Choroid plexus epithelial cell (primary cell): ENCODE measurements at regions not wholly inside any gene's neighbourhood (a gene's known extent, or its start where the extent isn't known, plus 50 kb on each side); places are given as distances from the start of the nearest gene placed in this dataset.
A peak's percentile ranks its signal among the peaks of the same experiment; 100 is the strongest.

ENCODE experiments used
- DNase-seq: peaks from one replicate; pipeline ENCODE4 v3.0.0-alpha.2; 2010; ENCODE audit warnings: low read depth
- H3K4me3 ChIP-seq: 2 replicates; pipeline ENCODE4 v1.5.1; 2011; ENCODE audit warnings: low read depth, mild to moderate bottlenecking, control low read depth, low read length, moderate library complexity
- CTCF ChIP-seq: conservative IDR thresholded peaks from 2 replicates; pipeline ENCODE4 v1.5.1; 2011; ENCODE audit warnings: low read depth, mild to moderate bottlenecking, control low read depth, inconsistent platforms, low read length, moderate library complexity

GRCh38 chr12:108053512-108053911 lies 75.6 kb upstream of the WSCD2 start:
- no peak overlapping the region for H3K4me3 ChIP-seq
- no peak for TF ChIP-seq CTCF
- no peak for DNase-seq

GRCh38 chr12:108054496-108054895 lies 74.6 kb upstream of the WSCD2 start:
- H3K4me3 ChIP-seq: no peak overlapping the region
- no peak for DNase-seq
- no peak for TF ChIP-seq CTCF

- no peak overlapping the region for H3K4me3 ChIP-seq
- DNase-seq: no peak
- TF ChIP-seq CTCF: no peak
These were observed 73.9 kb upstream of the WSCD2 start for GRCh38 chr12:108055141-108055540.

- TF ChIP-seq CTCF: no peak
- no peak for DNase-seq
- H3K4me3 ChIP-seq: no peak overlapping the region
These were observed 69.0 kb upstream of the WSCD2 start for GRCh38 chr12:108060067-108060466.

GRCh38 chr12:108060903-108061302 lies 68.2 kb upstream of the WSCD2 start:
- H3K4me3 ChIP-seq: no peak overlapping the region
- no peak for DNase-seq
- TF ChIP-seq CTCF: no peak

- DNase-seq: peak; percentile 46
- no peak overlapping the region for H3K4me3 ChIP-seq
- peak; percentile 40 for TF ChIP-seq CTCF
These were observed 65.9 kb upstream of the WSCD2 start for GRCh38 chr12:108063192-108063591.

GRCh38 chr12:108065069-108065468 lies 64.0 kb upstream of the WSCD2 start:
- H3K4me3 ChIP-seq: no peak overlapping the region
- DNase-seq: no peak
- TF ChIP-seq CTCF: no peak
